Endothelial cell of umbilical vein (primary cell): ENCODE measurements at regions not wholly inside any gene's neighbourhood (a gene's known extent, or its start where the extent isn't known, plus 50 kb on each side); places are given as distances from the start of the nearest gene placed in this dataset.

ENCODE experiments used
- BruUV-seq: library from RNA; stranded (reverse); fragments of 400-500 nt; replicated peaks from 2 replicates; lab custom pipeline; 2021; lab: Mats Ljungman, UMichigan
- CTCF ChIA-PET: fragments of 300-600, 350-600 bp; sonication (Branson Sonifier 250); formaldehyde crosslinking; loops from one replicate; lab custom pipeline; 2021; ENCODE audit warnings: antibody characterized with exemption, inconsistent platforms; lab: Charles Lee
- POLR2A ChIA-PET: fragments of 300-600, 350-600 bp; sonication (Branson Sonifier 250); formaldehyde crosslinking; loops from one replicate; lab custom pipeline; 2021; ENCODE audit warnings: antibody characterized with exemption, inconsistent platforms; lab: Charles Lee
- DNase-seq: peaks from one replicate; pipeline ENCODE4 v3.0.0-alpha.2; 2011; ENCODE audit warnings: low read depth, low spot score
- FAIRE-seq: peaks from 2 replicates; lab custom pipeline; 2011; peaks lifted over from hg19 to GRCh38; lab: Jason Lieb, UNC
- H2AFZ ChIP-seq: 2 replicates; pipeline ENCODE4 v1.6.0; 2012; ENCODE audit warnings: low read depth, low read length, control low read depth, inconsistent platforms
- H3K27ac ChIP-seq: 2 replicates; pipeline ENCODE4 v1.5.1; 2011; ENCODE audit warnings: low read depth, mild to moderate bottlenecking, control low read depth, low read length, moderate library complexity; ENCODE audit not compliant: insufficient read depth
- H3K27me3 ChIP-seq, 2 experiments: 2 replicates each; pipeline versions ENCODE4 v1.6.0 to v1.6.1; 2011; ENCODE audit warnings: low read length in 2 of 2, mixed read lengths in 1 of 2; ENCODE audit not compliant: control insufficient read depth in 2 of 2, insufficient read depth in 2 of 2
- H3K36me3 ChIP-seq, 2 experiments: 2 replicates in 1 of 2; 3 replicates in 1 of 2; pipeline ENCODE4 v1.5.1; 2011; ENCODE audit warnings: low read length in 2 of 2, mild to moderate bottlenecking in 1 of 2, moderate library complexity in 1 of 2; ENCODE audit not compliant: control insufficient read depth in 2 of 2, insufficient read depth in 2 of 2; ENCODE audit errors: extremely low read depth in 1 of 2
- H3K4me1 ChIP-seq: 3 replicates; pipeline ENCODE4 v1.5.1; 2011; ENCODE audit warnings: mild to moderate bottlenecking, low read length; ENCODE audit not compliant: control insufficient read depth, insufficient read depth; ENCODE audit errors: extremely low read depth
- H3K4me2 ChIP-seq: 2 replicates; pipeline ENCODE4 v1.6.1; 2011; ENCODE audit warnings: low read length, control low read depth, mixed read lengths; ENCODE audit not compliant: insufficient read depth
- H3K4me3 ChIP-seq, 3 experiments: fragments of 200-600 bp in 1 of 3; sonication (generic), shearing (Covaris generic) in 1 of 3; replicated peaks in 1 of 3; 2 replicates each; pipeline ENCODE4 v1.5.1; 2011 to 2016; ENCODE audit warnings: control low read depth in 3 of 3, low read length in 3 of 3, mild to moderate bottlenecking in 2 of 3, inconsistent platforms in 1 of 3, low read depth in 1 of 3, moderate library complexity in 1 of 3; ENCODE audit not compliant: insufficient read depth in 1 of 3
- H3K79me2 ChIP-seq: 2 replicates; pipeline ENCODE4 v1.6.0; 2012; ENCODE audit warnings: low read length, inconsistent platforms; ENCODE audit not compliant: control insufficient read depth, insufficient read depth
- H3K9ac ChIP-seq: replicated peaks from 2 replicates; pipeline ENCODE3; 2011; ENCODE audit warnings: low read length, control low read depth; ENCODE audit not compliant: insufficient read depth; ENCODE audit errors: extremely low read depth
- H3K9me1 ChIP-seq: replicated peaks from 3 replicates; pipeline ENCODE4 v1.6.0; 2011; ENCODE audit warnings: mild to moderate bottlenecking, low read length; ENCODE audit not compliant: control insufficient read depth, insufficient read depth; ENCODE audit errors: extremely low read depth
- H3K9me3 ChIP-seq: replicated peaks from 2 replicates; pipeline ENCODE4 v1.5.1; 2012; ENCODE audit warnings: low read length, inconsistent platforms; ENCODE audit not compliant: control insufficient read depth, insufficient read depth
- H4K20me1 ChIP-seq: replicated peaks from 2 replicates; pipeline ENCODE3; 2011; ENCODE audit warnings: mild to moderate bottlenecking, low read length; ENCODE audit not compliant: control insufficient read depth, insufficient read depth; ENCODE audit errors: extremely low read depth
- EZH2 ChIP-seq: IDR thresholded peaks from 2 replicates; pipeline ENCODE4 v1.6.1; 2012; ENCODE audit warnings: borderline replicate concordance, low read depth, mild to moderate bottlenecking, moderate library complexity, low read length, inconsistent platforms; ENCODE audit not compliant: severe bottlenecking
- FOS ChIP-seq: IDR thresholded peaks from 2 replicates; pipeline ENCODE4 v1.6.1; 2011; ENCODE audit warnings: mild to moderate bottlenecking, low read length, moderate library complexity, borderline replicate concordance; ENCODE audit not compliant: insufficient read depth
- GATA2 ChIP-seq: IDR thresholded peaks from 2 replicates; pipeline ENCODE4 v1.7.0; 2011; ENCODE audit warnings: low read depth, mild to moderate bottlenecking, moderate library complexity, mixed read lengths, low read length; ENCODE audit not compliant: insufficient read length, insufficient read depth
- JUN ChIP-seq: IDR thresholded peaks from 2 replicates; pipeline ENCODE4 v1.6.1; 2011; ENCODE audit warnings: borderline replicate concordance, low read depth; ENCODE audit not compliant: insufficient read length, insufficient read depth
- MAX ChIP-seq: IDR thresholded peaks from 2 replicates; pipeline ENCODE4 v1.6.1; 2011; ENCODE audit not compliant: insufficient read depth, insufficient read length
- MYC ChIP-seq: IDR thresholded peaks from one replicate; pipeline ENCODE4 v1.6.1; 2011; ENCODE audit warnings: mild to moderate bottlenecking, low read depth, low read length
- POLR2A ChIP-seq: IDR thresholded peaks from 2 replicates; pipeline ENCODE4 v1.6.1; 2012; ENCODE audit warnings: low read depth, mild to moderate bottlenecking, control low read depth, low read length
- POLR2AphosphoS5 ChIP-seq: IDR thresholded peaks from 2 replicates; pipeline ENCODE4 v1.6.1; 2012; ENCODE audit warnings: low read depth, mild to moderate bottlenecking, control low read depth, low read length, moderate library complexity; ENCODE audit not compliant: insufficient read depth
- dilution Hi-C: fragments of 300-500 bp; cut with MboI; formaldehyde crosslinking; loops from one replicate; pipeline ENCODE4 v1.15.0; 2019; ENCODE audit warnings: low sequenced_read_pairs; ENCODE audit not compliant: extremely low pct_ligation_motif_present
- intact Hi-C: fragments of 100-400 bp; cut with micrococcal nuclease; formaldehyde crosslinking; loops from one replicate; pipeline ENCODE4 v1.10.0; 2022
- TF ChIP-seq, protein P1 (sequence below), 2 donors: IDR thresholded peaks; 1 replicate in 1 of 2; 2 replicates in 1 of 2; pipeline ENCODE4 v1.5.1; 2011; ENCODE audit warnings: low read length in 2 of 2, mild to moderate bottlenecking in 2 of 2, moderate library complexity in 2 of 2, control low read depth in 1 of 2, inconsistent platforms in 1 of 2, low read depth in 1 of 2; ENCODE audit not compliant: insufficient read depth in 1 of 2; ENCODE audit errors: extremely low read depth in 1 of 2

DNA sequence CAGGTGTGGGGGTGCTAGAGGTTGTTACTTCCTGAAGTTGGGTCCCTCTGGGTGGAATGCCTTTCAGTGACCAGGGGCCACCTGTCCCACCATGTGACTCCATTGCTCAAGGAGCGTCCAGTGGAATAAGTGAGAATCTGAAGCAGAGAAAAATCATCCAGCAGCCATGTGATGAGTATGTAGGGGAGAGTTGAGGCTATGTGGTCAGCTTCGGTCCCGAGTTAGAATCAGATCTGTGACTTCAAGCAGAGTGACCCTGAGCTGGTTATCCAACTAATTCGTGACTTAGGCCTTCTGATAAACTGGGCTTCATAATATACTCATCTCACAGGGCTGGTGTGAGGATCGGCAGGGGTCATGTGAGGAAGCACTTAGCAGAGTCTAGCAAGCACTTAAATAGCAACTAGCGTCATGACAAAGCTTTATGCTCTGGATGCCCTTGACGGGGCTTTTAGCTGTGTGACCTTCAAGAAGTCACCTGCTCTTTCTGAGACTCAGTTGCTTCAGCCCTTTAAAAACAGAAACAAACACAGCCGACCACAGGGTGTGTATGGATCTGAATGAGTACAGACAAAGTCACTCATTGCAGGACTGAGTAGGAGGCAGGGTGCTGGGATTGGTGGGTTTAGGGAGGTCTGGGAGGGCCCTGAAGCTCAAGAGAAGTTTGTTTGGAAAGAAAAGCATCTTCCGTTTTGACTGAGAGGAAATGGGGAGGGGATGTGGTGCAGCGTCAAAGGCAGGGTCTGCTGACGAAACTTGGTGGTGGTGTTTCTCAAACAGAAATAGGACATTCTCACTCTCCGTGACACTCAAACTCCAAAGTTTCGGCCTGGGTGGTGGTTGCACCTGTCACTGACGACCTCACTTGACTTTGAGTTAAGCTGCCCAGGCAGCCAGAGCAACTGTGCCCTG lies 264.0 kb upstream of the CXCR4 start:
- Histone ChIP-seq H3K79me2 (no peaks in the 10 kb centered on the region), H3K27me3 (peaks cover 0 to 3% of the 10 kb centered on the region in 2 experiments), H3K36me3 (no peaks in the 10 kb centered on the region), H2AFZ (no peak overlapping the region), H4K20me1 (no peaks in the 10 kb centered on the region), H3K4me1 (peaks cover 2% of the 10 kb centered on the region), H3K9me3 (no peaks in the 10 kb centered on the region), H3K27ac (no peak overlapping the region), H3K9ac (no peak overlapping the region), H3K4me3 (no peak overlapping the region), H3K4me2 (no peak overlapping the region), H3K9me1 (no peaks in the 10 kb centered on the region)
- no peak for DNase-seq
- dilution Hi-C loops, result no loop called here
- CTCF ChIA-PET, result interaction anchor here (1.6 to 3.8 kb wide), 3 partner anchors 465 to 1393 kb away, joined by 4 to 43 read pairs (median 16); no protein-coding TSS in a partner anchor
- no TSS peak for BruUV-seq
- FAIRE-seq, result no peak
- POLR2A ChIA-PET, result no interaction called here
- no peak for TF ChIP-seq POLR2AphosphoS5
- no peak for TF ChIP-seq GATA2
- TF ChIP-seq EZH2, result no peak
- TF ChIP-seq MYC, result no peak
- TF ChIP-seq FOS, result no peak
- no peak for TF ChIP-seq POLR2A
- TF ChIP-seq JUN, result no peak
- TF ChIP-seq, protein P1, sequence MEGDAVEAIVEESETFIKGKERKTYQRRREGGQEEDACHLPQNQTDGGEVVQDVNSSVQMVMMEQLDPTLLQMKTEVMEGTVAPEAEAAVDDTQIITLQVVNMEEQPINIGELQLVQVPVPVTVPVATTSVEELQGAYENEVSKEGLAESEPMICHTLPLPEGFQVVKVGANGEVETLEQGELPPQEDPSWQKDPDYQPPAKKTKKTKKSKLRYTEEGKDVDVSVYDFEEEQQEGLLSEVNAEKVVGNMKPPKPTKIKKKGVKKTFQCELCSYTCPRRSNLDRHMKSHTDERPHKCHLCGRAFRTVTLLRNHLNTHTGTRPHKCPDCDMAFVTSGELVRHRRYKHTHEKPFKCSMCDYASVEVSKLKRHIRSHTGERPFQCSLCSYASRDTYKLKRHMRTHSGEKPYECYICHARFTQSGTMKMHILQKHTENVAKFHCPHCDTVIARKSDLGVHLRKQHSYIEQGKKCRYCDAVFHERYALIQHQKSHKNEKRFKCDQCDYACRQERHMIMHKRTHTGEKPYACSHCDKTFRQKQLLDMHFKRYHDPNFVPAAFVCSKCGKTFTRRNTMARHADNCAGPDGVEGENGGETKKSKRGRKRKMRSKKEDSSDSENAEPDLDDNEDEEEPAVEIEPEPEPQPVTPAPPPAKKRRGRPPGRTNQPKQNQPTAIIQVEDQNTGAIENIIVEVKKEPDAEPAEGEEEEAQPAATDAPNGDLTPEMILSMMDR (IDR thresholded peaks at IDR 0.05; ENCODE audit: extremely low read depth in 1 of 2, insufficient read depth in 1 of 2, low read depth in 1 of 2, low read length in 2 of 2), result no peak
- no peak for TF ChIP-seq MAX
- intact Hi-C loops, result no loop called here
